Endodermal cell (in vitro differentiated cells): ENCODE measurements at regions not wholly inside any gene's neighbourhood (a gene's known extent, or its start where the extent isn't known, plus 50 kb on each side); places are given as distances from the start of the nearest gene placed in this dataset.

ENCODE experiments used
- DNase-seq: peaks from one replicate; pipeline ENCODE4 v3.0.0-alpha.2; 2017
- H3K27ac ChIP-seq: 2 replicates; pipeline ENCODE4 v1.5.1; 2013; ENCODE audit warnings: mild to moderate bottlenecking, low read depth, low read length, moderate library complexity
- H3K27me3 ChIP-seq: 2 replicates; pipeline ENCODE4 v1.6.1; 2013; ENCODE audit warnings: mild to moderate bottlenecking, low read length, moderate library complexity; ENCODE audit not compliant: insufficient read depth, control insufficient read depth, poor library complexity, severe bottlenecking
- H3K36me3 ChIP-seq: 2 replicates; pipeline ENCODE4 v1.7.0; 2013; ENCODE audit warnings: mild to moderate bottlenecking, low read length, moderate library complexity; ENCODE audit not compliant: control insufficient read depth, insufficient read depth
- H3K4me1 ChIP-seq: one replicate; pipeline ENCODE4 v1.7.0; 2013; ENCODE audit warnings: low read length; ENCODE audit not compliant: control insufficient read depth, insufficient read depth
- H3K4me3 ChIP-seq: 2 replicates; pipeline ENCODE4 v1.5.1; 2013; ENCODE audit warnings: mild to moderate bottlenecking, low read length, moderate library complexity
- H3K9ac ChIP-seq: 2 replicates; pipeline ENCODE4 v1.6.1; 2013; ENCODE audit warnings: mild to moderate bottlenecking, low read length, moderate library complexity; ENCODE audit not compliant: poor library complexity, severe bottlenecking; ENCODE audit errors: extremely low read depth
- H3K9me3 ChIP-seq: 2 replicates; pipeline ENCODE4 v1.6.1; 2013; ENCODE audit warnings: mild to moderate bottlenecking, low read length, moderate library complexity; ENCODE audit not compliant: control insufficient read depth
- H3K27ac Mint-ChIP-seq: 2 replicates; pipeline ENCODE4 v1.8.0; 2020; ENCODE audit warnings: mixed read lengths
- H3K27me3 Mint-ChIP-seq: 2 replicates; pipeline ENCODE4 v1.8.0; 2021; ENCODE audit warnings: mild to moderate bottlenecking, mixed read lengths; ENCODE audit not compliant: insufficient read depth
- H3K36me3 Mint-ChIP-seq: 2 replicates; pipeline ENCODE4 v1.8.0; 2020; ENCODE audit warnings: low read depth, mixed read lengths
- H3K4me1 Mint-ChIP-seq: 2 replicates; pipeline ENCODE4 v1.8.0; 2020; ENCODE audit warnings: mixed read lengths
- H3K4me3 Mint-ChIP-seq: 2 replicates; pipeline ENCODE4 v1.8.0; 2020; ENCODE audit warnings: mild to moderate bottlenecking, moderate library complexity, mixed read lengths
- H3K9me3 Mint-ChIP-seq: 2 replicates; pipeline ENCODE4 v1.8.0; 2020; ENCODE audit warnings: mild to moderate bottlenecking, mixed read lengths
- CTCF ChIP-seq: fragments of 200-600 bp; sonication (generic); conservative IDR thresholded peaks from 2 replicates; pipeline ENCODE4 v1.5.0; 2021; ENCODE audit warnings: antibody characterized with exemption, mild to moderate bottlenecking
- WGBS, 2 experiments: methylation state at CpG; one replicate each; pipeline versions ENCODE4 v1.1.5 to v1.1.7; 2013; ENCODE audit warnings: missing lambda C conversion rate in 2 of 2, mixed read lengths in 1 of 2; ENCODE audit not compliant: insufficient coverage in 1 of 2, insufficient read length in 1 of 2; 5-methylcytosine and 5-hydroxymethylcytosine counted together

GRCh38 chr12:23428758-23429157 is 520.7 kb downstream of the SOX5 start:
- 84 to 90% methylated on average over 3 to 6 of the region's 6 CpGs for WGBS, 2 experiments
- H3K27ac Mint-ChIP-seq = no peak overlapping the region
- H3K4me3 Mint-ChIP-seq = no peak overlapping the region

GRCh38 chr12:23431006-23431405 is 518.5 kb downstream of the SOX5 start:
- no peak for TF ChIP-seq CTCF
- Mint-ChIP-seq H3K36me3 (no peaks in the 10 kb centered on the region), H3K27ac (no peak overlapping the region), H3K9me3 (peaks cover 5% of the 10 kb centered on the region), H3K27me3 (no peaks in the 10 kb centered on the region), H3K4me1 (no peaks in the 10 kb centered on the region), H3K4me3 (no peak overlapping the region)
- no peak for DNase-seq
- H3K4me3 ChIP-seq = no peak overlapping the region
- no peaks in the 10 kb centered on the region for H3K9me3 ChIP-seq
- H3K27me3 ChIP-seq = no peaks in the 10 kb centered on the region
- H3K27ac ChIP-seq = no peak overlapping the region
- no peaks in the 10 kb centered on the region for H3K4me1 ChIP-seq
- WGBS, 2 experiments = 100% methylated on average over 1 of the region's 1 CpG; no CpG with 5 or more reads in 1 of the 2 experiments
- no peak overlapping the region for H3K9ac ChIP-seq
- H3K36me3 ChIP-seq = no peaks in the 10 kb centered on the region

More at GRCh38 chr12:23428758-23429157, 520.7 kb downstream of the SOX5 start:
- no peaks in the 10 kb centered on the region for H3K27me3 Mint-ChIP-seq
- no peak overlapping the region for H3K27ac ChIP-seq
- no peaks in the 10 kb centered on the region for H3K36me3 Mint-ChIP-seq
- no peaks in the 10 kb centered on the region for H3K4me1 ChIP-seq
- H3K9me3 Mint-ChIP-seq = no peaks in the 10 kb centered on the region
- no peaks in the 10 kb centered on the region for H3K9me3 ChIP-seq
- no peak for DNase-seq
- no peaks in the 10 kb centered on the region for H3K36me3 ChIP-seq
- no peak for TF ChIP-seq CTCF
- H3K27me3 ChIP-seq = no peaks in the 10 kb centered on the region
- no peak overlapping the region for H3K4me3 ChIP-seq
- H3K4me1 Mint-ChIP-seq = no peaks in the 10 kb centered on the region
- H3K9ac ChIP-seq = no peak overlapping the region

- H3K4me3 Mint-ChIP-seq = no peak overlapping the region
- no peaks in the 10 kb centered on the region for H3K4me1 Mint-ChIP-seq
- H3K27ac ChIP-seq = no peak overlapping the region
- H3K27ac Mint-ChIP-seq = no peak overlapping the region
- no peaks in the 10 kb centered on the region for H3K9me3 ChIP-seq
- DNase-seq = no peak
- peaks cover 13% of the 10 kb centered on the region for H3K9me3 Mint-ChIP-seq
- no peak for TF ChIP-seq CTCF
- H3K27me3 ChIP-seq = no peaks in the 10 kb centered on the region
- H3K36me3 ChIP-seq = no peaks in the 10 kb centered on the region
- no peak overlapping the region for H3K9ac ChIP-seq
- no peaks in the 10 kb centered on the region for H3K4me1 ChIP-seq
- H3K36me3 Mint-ChIP-seq = no peaks in the 10 kb centered on the region
- H3K27me3 Mint-ChIP-seq = no peaks in the 10 kb centered on the region
- H3K4me3 ChIP-seq = no peak overlapping the region
These were observed 516.3 kb downstream of the SOX5 start for GRCh38 chr12:23433121-23433520.
